ENCODE measurements at regions not wholly inside any gene's neighbourhood (a gene's known extent, or its start where the extent isn't known, plus 50 kb on each side); places are given as distances from the start of the nearest gene placed in this dataset.
A peak's percentile ranks its signal among the peaks of the same experiment; 100 is the strongest.

DNA sequence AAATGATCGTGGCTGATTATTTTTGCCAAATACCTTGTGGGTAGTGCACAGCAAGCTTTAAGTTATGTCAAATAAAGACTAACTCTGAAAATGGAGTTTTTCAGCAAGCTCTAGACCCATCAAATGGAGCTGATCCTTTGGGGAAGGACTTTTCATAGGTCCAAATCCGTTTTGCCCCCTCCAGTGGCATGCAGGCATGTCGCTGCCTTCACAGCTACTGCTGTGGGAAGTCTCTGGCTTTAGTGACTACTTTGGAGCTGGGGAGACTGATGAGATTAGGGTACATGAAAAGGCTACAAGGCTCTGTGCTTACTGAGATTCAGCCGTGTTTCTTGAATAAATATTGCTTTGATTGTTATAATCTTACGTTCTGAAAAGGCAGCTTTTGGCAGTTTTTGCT lies 106.6 kb upstream of the HS3ST1 start:
- 79 to 85% methylated on average over 3 to 5 of the region's 5 CpGs for WGBS, 2 donors (ENCODE audit: low coverage in 1 of 2)
- H3K9me3 ChIP-seq: peaks cover 0 to 4% of the 10 kb centered on the region in 2 donors
- peaks cover 0 to 4% (median 0%) of the 10 kb centered on the region in 4 donors for H3K4me1 ChIP-seq
- no peaks in the 10 kb centered on the region for H3K36me3 ChIP-seq
- no peak overlapping the region for H3K4me3 ChIP-seq
- DNase-seq: no peak
- no peaks in the 10 kb centered on the region for H3K27me3 ChIP-seq
- in situ Hi-C loops (cut with MboI; ENCODE audit: low pct_ligation_motif_present in 1 of 4, low pct_unique_long_range_greater_than_20kb in 1 of 4, low sequenced_read_pairs in 3 of 4) (no loop called here), intact Hi-C loops (cut with DNase I; ENCODE audit: low total_unique reads) (no loop called here)
- H3K27ac ChIP-seq: no peak overlapping the region
- TF ChIP-seq POLR2A (IDR thresholded peaks at IDR 0.05) (no peak), EP300 (IDR thresholded peaks at IDR 0.05; ENCODE audit: low read depth) (no peak), POLR2AphosphoS5 (IDR thresholded peaks at IDR 0.05) (no peak)
- TF ChIP-seq, protein P1, sequence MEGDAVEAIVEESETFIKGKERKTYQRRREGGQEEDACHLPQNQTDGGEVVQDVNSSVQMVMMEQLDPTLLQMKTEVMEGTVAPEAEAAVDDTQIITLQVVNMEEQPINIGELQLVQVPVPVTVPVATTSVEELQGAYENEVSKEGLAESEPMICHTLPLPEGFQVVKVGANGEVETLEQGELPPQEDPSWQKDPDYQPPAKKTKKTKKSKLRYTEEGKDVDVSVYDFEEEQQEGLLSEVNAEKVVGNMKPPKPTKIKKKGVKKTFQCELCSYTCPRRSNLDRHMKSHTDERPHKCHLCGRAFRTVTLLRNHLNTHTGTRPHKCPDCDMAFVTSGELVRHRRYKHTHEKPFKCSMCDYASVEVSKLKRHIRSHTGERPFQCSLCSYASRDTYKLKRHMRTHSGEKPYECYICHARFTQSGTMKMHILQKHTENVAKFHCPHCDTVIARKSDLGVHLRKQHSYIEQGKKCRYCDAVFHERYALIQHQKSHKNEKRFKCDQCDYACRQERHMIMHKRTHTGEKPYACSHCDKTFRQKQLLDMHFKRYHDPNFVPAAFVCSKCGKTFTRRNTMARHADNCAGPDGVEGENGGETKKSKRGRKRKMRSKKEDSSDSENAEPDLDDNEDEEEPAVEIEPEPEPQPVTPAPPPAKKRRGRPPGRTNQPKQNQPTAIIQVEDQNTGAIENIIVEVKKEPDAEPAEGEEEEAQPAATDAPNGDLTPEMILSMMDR (IDR thresholded peaks at IDR 0.05): no peak

DNA sequence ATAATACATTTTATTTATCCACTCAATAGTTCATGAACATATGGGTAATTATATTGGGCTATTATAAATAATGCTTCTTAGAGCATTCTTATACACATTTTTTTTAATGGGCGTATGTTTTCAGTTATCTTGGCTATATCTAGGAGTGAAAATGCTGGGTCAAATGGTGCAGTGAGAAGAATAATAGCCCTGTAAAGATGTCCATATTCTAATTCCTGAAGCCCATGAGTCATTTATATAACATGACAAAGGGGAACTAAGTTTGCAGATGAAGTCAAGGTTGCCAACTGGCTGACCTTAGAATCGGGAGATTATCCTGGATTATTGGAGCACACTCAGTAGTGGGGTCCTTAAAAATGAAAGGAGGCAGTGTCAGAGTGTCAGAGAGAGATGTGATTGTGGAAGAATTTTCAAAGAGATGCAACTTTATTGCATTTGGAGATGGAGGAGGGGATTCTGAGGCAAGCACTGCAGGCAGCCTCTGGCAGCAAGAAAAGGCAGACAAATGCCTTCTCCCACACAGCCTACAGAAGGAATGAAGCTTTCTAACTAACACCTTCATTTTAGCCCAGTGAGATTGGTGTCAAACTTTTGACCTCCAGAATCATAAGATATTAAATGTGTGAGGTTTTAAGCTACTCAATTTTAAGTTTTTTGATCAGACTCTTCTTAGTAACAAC lies 106.1 kb upstream of the HS3ST1 start:
- TF ChIP-seq POLR2AphosphoS5 (IDR thresholded peaks at IDR 0.05): no peak
- no peak for TF ChIP-seq EP300 (IDR thresholded peaks at IDR 0.05; ENCODE audit: low read depth)
- TF ChIP-seq POLR2A (IDR thresholded peaks at IDR 0.05): no peak
- TF ChIP-seq, protein P1 (IDR thresholded peaks at IDR 0.05): no peak
- H3K27ac ChIP-seq: no peak overlapping the region
- H3K27me3 ChIP-seq: no peaks in the 10 kb centered on the region
- H3K9me3 ChIP-seq: peaks cover 0 to 6% of the 10 kb centered on the region in 2 donors
- in situ Hi-C loops (cut with MboI; ENCODE audit: low pct_ligation_motif_present in 1 of 4, low pct_unique_long_range_greater_than_20kb in 1 of 4, low sequenced_read_pairs in 3 of 4) (no loop called here), intact Hi-C loops (cut with DNase I; ENCODE audit: low total_unique reads) (no loop called here)
- H3K36me3 ChIP-seq: no peaks in the 10 kb centered on the region
- no peak for DNase-seq
- no peak overlapping the region for H3K4me3 ChIP-seq
- H3K4me1 ChIP-seq: peaks cover 0 to 4% (median 0%) of the 10 kb centered on the region in 4 donors
- 30 to 36% methylated on average over 2 of the region's 2 CpGs for WGBS, 2 donors (ENCODE audit: low coverage in 1 of 2)

DNA sequence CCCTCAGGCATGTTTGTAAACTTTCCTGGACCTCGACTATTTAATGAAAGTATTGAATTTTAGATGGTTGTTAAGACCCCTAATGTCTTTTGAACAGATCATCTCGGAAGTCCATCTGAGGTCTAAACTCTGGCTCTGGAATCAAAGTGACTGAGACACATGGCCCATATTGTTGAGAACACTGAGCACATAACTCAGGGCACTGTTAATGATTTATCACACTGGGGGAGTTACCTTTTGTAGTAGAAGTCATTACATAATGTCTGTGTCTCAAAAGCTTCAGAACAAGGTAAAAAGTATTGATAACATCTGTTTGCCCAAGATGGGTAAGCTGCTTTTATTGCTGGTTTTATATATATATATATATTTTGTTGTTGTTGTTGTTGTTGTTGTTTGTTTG lies 103.4 kb upstream of the HS3ST1 start:
- intact Hi-C loops (cut with DNase I; ENCODE audit: low total_unique reads) (no loop called here), in situ Hi-C loops (cut with MboI; ENCODE audit: low pct_ligation_motif_present in 1 of 4, low pct_unique_long_range_greater_than_20kb in 1 of 4, low sequenced_read_pairs in 3 of 4) (no loop called here)
- Histone ChIP-seq H3K27ac (no peak overlapping the region), H3K9me3 (peaks cover 0 to 6% of the 10 kb centered on the region in 2 donors), H3K4me3 (no peak overlapping the region), H3K4me1 (peaks cover 0 to 5% (median 2%) of the 10 kb centered on the region in 4 donors), H3K27me3 (no peaks in the 10 kb centered on the region), H3K36me3 (no peaks in the 10 kb centered on the region)
- WGBS, 2 donors (ENCODE audit: low coverage in 1 of 2): 37 to 67% methylated on average over 1 to 2 of the region's 2 CpGs
- no peak for DNase-seq
- TF ChIP-seq POLR2A (IDR thresholded peaks at IDR 0.05) (no peak), EP300 (IDR thresholded peaks at IDR 0.05; ENCODE audit: low read depth) (no peak), POLR2AphosphoS5 (IDR thresholded peaks at IDR 0.05) (no peak)
- TF ChIP-seq, protein P1 (IDR thresholded peaks at IDR 0.05): no peak

DNA sequence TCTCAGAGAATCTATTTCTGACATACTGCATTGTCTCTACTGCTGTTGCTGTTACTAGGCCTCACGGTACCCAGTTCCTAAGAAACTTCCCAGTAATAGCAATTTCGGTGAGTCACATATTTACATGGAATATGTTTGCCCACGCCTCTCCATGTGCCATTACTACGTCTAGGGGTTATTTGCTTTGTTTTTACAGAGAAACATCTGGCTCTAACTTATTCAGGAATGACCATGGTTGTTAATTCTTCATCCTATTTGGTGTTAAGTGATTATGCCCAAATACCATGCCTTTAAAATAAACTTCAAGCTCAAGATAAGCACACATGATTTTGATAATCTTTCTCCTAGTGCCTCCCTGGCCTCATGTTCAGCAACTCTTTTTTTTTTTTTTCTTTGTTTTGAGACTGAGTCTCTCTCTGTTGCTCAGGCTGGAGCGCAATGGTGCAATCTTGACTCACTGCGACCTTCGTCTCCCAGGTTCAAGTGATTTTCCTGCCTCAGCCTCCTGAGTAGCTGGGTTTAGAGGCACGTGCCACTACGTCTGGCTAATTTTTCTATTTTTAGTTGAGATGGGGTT lies 101.0 kb upstream of the HS3ST1 start:
- in situ Hi-C loops (cut with MboI; ENCODE audit: low pct_ligation_motif_present in 1 of 4, low pct_unique_long_range_greater_than_20kb in 1 of 4, low sequenced_read_pairs in 3 of 4): no loop called here
- Histone ChIP-seq H3K27ac (peak overlapping the region in 1 of 4 donors; percentile 21), H3K36me3 (no peaks in the 10 kb centered on the region), H3K4me1 (peaks cover 0 to 5% (median 2%) of the 10 kb centered on the region in 4 donors), H3K9me3 (peaks cover 0 to 6% of the 10 kb centered on the region in 2 donors), H3K4me3 (no peak overlapping the region), H3K27me3 (no peaks in the 10 kb centered on the region)
- TF ChIP-seq, protein P1 (IDR thresholded peaks at IDR 0.05): no peak
- TF ChIP-seq EP300 (IDR thresholded peaks at IDR 0.05; ENCODE audit: low read depth): no peak
- no peak for TF ChIP-seq POLR2AphosphoS5 (IDR thresholded peaks at IDR 0.05)
- DNase-seq: no peak
- WGBS, 2 donors (ENCODE audit: low coverage in 1 of 2): 65 to 68% methylated on average over 9 of the region's 9 CpGs
- intact Hi-C loops (cut with DNase I; ENCODE audit: low total_unique reads): no loop called here

Data from transverse colon (tissue), 4 donors.